ENCODE measurements at regions not wholly inside any gene's neighbourhood (a gene's known extent, or its start where the extent isn't known, plus 50 kb on each side); places are given as distances from the start of the nearest gene placed in this dataset.

DNA sequence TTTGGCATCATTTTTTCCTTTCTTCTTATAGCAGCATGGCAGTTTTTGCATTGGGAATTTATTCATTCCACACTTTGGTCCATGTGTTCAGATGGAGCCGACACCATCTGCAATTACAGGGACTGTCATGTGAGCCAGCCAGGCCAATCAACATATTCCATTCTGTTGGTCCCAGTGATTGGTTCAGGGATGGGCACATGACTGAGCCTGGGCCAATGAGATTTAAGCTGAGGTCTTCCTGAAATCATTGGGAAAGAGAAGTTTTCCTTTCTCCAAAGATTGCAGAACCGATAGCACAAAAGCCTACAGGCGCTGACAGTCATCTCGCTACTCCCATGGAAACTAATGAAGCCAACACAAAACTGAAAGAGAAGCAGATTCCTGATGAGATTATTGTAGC, 841.5 kb upstream of the TMEM132C start:
- Histone ChIP-seq H2AFZ (ENCODE audit: low read length) (no peak overlapping the region), H3K9ac (ENCODE audit: extremely low read depth, insufficient read length, low read length) (no peak overlapping the region), H2BK5ac (ENCODE audit: insufficient read length, low read length) (no peak overlapping the region), H4K91ac (ENCODE audit: insufficient read length, low read depth, low read length) (no peak overlapping the region), H3K79me2 (ENCODE audit: insufficient read depth, low read length) (no peaks in the 10 kb centered on the region), H2BK120ac (ENCODE audit: low read depth, low read length, poor library complexity, severe bottlenecking) (no peak overlapping the region), H2BK15ac (ENCODE audit: low read depth, low read length) (no peak overlapping the region), H3K23me2 (ENCODE audit: insufficient read length, low read depth, low read length, poor library complexity, severe bottlenecking) (no peaks in the 10 kb centered on the region), H3K9me3 (ENCODE audit: control insufficient read depth, low read depth, low read length) (no peaks in the 10 kb centered on the region), H3K4me2 (ENCODE audit: insufficient read depth, insufficient read length, low read length) (no peak overlapping the region), H2AK5ac (ENCODE audit: insufficient read length, low read length) (no peak overlapping the region), H3T11ph (ENCODE audit: low read length) (no peak overlapping the region), H3K23ac (ENCODE audit: insufficient read length, low read depth, low read length) (no peak overlapping the region), H3K4ac (ENCODE audit: low read depth, low read length) (no peak overlapping the region), H3K27me3 (ENCODE audit: insufficient read depth, low read length) (no peaks in the 10 kb centered on the region), H3K14ac (ENCODE audit: insufficient read depth, low read length) (no peak overlapping the region), H3K56ac (ENCODE audit: insufficient read length, low read depth, low read length) (no peak overlapping the region), H3K4me1 (ENCODE audit: insufficient read depth, low read length) (no peaks in the 10 kb centered on the region), H3K18ac (ENCODE audit: insufficient read length, low read depth, low read length) (no peak overlapping the region), H4K20me1 (ENCODE audit: control insufficient read depth, insufficient read depth, insufficient read length) (no peaks in the 10 kb centered on the region), H2BK12ac (ENCODE audit: insufficient read length, low read depth, low read length) (no peak overlapping the region), H3K27ac (ENCODE audit: insufficient read length, low read depth, low read length) (no peak overlapping the region), H2BK20ac (ENCODE audit: low read depth, low read length, poor library complexity, severe bottlenecking) (no peak overlapping the region), H4K8ac (replicated peaks; ENCODE audit: insufficient read length, low read depth, low read length) (no peak overlapping the region), H3K79me1 (ENCODE audit: insufficient read depth, low read depth, low read length, poor library complexity, severe bottlenecking) (no peaks in the 10 kb centered on the region), H4K5ac (ENCODE audit: insufficient read length, low read depth, low read length) (no peak overlapping the region)
- no peak for DNase-seq
- TF ChIP-seq, protein P1, sequence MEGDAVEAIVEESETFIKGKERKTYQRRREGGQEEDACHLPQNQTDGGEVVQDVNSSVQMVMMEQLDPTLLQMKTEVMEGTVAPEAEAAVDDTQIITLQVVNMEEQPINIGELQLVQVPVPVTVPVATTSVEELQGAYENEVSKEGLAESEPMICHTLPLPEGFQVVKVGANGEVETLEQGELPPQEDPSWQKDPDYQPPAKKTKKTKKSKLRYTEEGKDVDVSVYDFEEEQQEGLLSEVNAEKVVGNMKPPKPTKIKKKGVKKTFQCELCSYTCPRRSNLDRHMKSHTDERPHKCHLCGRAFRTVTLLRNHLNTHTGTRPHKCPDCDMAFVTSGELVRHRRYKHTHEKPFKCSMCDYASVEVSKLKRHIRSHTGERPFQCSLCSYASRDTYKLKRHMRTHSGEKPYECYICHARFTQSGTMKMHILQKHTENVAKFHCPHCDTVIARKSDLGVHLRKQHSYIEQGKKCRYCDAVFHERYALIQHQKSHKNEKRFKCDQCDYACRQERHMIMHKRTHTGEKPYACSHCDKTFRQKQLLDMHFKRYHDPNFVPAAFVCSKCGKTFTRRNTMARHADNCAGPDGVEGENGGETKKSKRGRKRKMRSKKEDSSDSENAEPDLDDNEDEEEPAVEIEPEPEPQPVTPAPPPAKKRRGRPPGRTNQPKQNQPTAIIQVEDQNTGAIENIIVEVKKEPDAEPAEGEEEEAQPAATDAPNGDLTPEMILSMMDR (conservative IDR thresholded peaks at IDR 0.05): no peak
- no CpG with 5 or more reads among the region's 4 CpGs for WGBS (ENCODE audit: extremely low coverage, insufficient read length, low lambda C conversion rate)
- H3K4me1 Mint-ChIP-seq: no peaks in the 10 kb centered on the region
- peaks cover 2% of the 10 kb centered on the region; the same call in 1 of the 2 replicates for H3K27me3 Mint-ChIP-seq (ENCODE audit: low read depth)
- no peak overlapping the region for H3K4me3 Mint-ChIP-seq
- H3K27ac Mint-ChIP-seq: no peak overlapping the region
- H3K36me3 Mint-ChIP-seq (ENCODE audit: insufficient read depth in 1 of 3, low read depth in 3 of 3): no peaks in the 10 kb centered on the region
- no peaks in the 10 kb centered on the region for H3K9me3 Mint-ChIP-seq

Measured in H9 (cell line).